ENCODE measurements at regions not wholly inside any gene's neighbourhood (a gene's known extent, or its start where the extent isn't known, plus 50 kb on each side); places are given as distances from the start of the nearest gene placed in this dataset.

- intact Hi-C loops (cut with DNase I): no loop called here
- TF ChIP-seq CTCF (IDR thresholded peaks at IDR 0.05): no peak
- Histone ChIP-seq H3K36me3 (no peaks in the 10 kb centered on the region), H3K4me1 (no peaks in the 10 kb centered on the region), H3K27me3 (ENCODE audit: low read depth) (no peaks in the 10 kb centered on the region), H3K27ac (no peak overlapping the region), H3K4me3 (no peak overlapping the region), H3K9me3 (no peaks in the 10 kb centered on the region)
- DNase-seq (no peak), ATAC-seq (no peak)
Measured at GRCh38 chr5:6194906-6195612, 183.3 kb downstream of the MED10 start.

DNA sequence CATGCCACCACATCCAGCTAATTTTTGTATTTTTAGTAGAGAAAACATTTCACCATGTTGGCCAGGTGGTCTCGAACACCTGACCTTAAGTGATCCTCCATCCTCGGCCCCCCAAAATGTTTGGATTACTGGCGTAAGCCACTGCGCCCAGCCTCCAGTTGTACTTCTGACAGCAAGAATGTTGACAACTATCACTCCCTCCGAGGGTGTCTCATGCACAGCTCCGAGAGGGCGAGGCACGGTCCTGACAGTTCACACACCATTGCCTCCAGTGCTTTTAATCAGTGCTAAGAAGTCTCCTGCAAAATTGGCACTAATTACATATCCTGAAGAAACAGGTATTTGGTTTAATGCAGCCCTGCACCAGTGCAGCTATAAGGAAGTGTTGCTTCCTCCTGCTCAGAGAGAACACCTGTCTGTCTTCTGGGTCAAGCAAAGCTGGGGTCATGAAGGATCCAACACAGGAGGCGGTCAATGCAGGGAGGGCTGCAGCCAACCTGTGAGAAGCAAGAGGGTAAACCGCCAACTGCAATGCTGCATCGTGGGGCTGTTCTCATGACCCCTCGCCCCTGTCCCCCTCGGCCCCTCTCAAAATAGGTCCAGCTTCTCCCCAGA is 184.0 kb downstream of the MED10 start:
- ATAC-seq (no peak), DNase-seq (no peak)
- no peak for TF ChIP-seq CTCF (IDR thresholded peaks at IDR 0.05)

DNA sequence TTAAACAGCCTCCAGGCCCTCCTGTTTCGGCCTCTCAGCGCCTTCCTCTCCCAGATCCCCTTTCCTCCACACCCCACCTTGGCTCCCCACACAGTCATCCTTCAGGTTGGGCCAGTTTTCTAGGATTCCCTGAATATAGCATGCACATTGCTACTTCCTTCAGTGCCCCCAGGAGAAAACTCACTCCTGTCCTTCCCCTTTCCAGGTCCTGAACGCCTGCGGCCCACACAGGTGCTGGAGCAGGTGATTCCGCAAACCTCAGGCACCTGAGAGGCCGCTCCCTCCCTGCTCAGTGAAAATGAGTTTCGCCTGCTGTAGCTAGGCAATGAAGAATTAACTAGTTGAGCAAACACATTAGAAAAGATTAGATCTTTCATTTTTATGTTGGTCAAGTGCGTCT is 185.0 kb downstream of the MED10 start:
- no peak for ATAC-seq
- H3K4me3 ChIP-seq: no peak overlapping the region
- intact Hi-C loops (cut with DNase I): no loop called here
- no peaks in the 10 kb centered on the region for H3K27me3 ChIP-seq (ENCODE audit: low read depth)
- no peak overlapping the region for H3K27ac ChIP-seq
- no peak for DNase-seq
- no peaks in the 10 kb centered on the region for H3K36me3 ChIP-seq
- no peaks in the 10 kb centered on the region for H3K9me3 ChIP-seq
- H3K4me1 ChIP-seq: no peaks in the 10 kb centered on the region
- no peak for TF ChIP-seq CTCF (IDR thresholded peaks at IDR 0.05)

More for the DNA sequence above, 184.0 kb downstream of the MED10 start:
- H3K4me1 ChIP-seq: no peaks in the 10 kb centered on the region
- no peaks in the 10 kb centered on the region for H3K9me3 ChIP-seq
- H3K27me3 ChIP-seq (ENCODE audit: low read depth): no peaks in the 10 kb centered on the region
- H3K27ac ChIP-seq: no peak overlapping the region
- intact Hi-C loops (cut with DNase I): no loop called here
- no peaks in the 10 kb centered on the region for H3K36me3 ChIP-seq
- no peak overlapping the region for H3K4me3 ChIP-seq

- ATAC-seq (no peak), DNase-seq (no peak)
- intact Hi-C loops (cut with DNase I): no loop called here
- no peak overlapping the region for H3K27ac ChIP-seq
- no peak for TF ChIP-seq CTCF (IDR thresholded peaks at IDR 0.05)
- H3K27me3 ChIP-seq (ENCODE audit: low read depth): no peaks in the 10 kb centered on the region
- H3K4me1 ChIP-seq: no peaks in the 10 kb centered on the region
- no peaks in the 10 kb centered on the region for H3K36me3 ChIP-seq
- H3K4me3 ChIP-seq: no peak overlapping the region
- no peaks in the 10 kb centered on the region for H3K9me3 ChIP-seq
Measured at GRCh38 chr5:6190838-6191237, 187.5 kb downstream of the MED10 start.

- Histone ChIP-seq H3K36me3 (no peaks in the 10 kb centered on the region), H3K9me3 (no peaks in the 10 kb centered on the region), H3K4me1 (no peaks in the 10 kb centered on the region), H3K27me3 (ENCODE audit: low read depth) (no peaks in the 10 kb centered on the region), H3K27ac (no peak overlapping the region), H3K4me3 (no peak overlapping the region)
- no peak for TF ChIP-seq CTCF (IDR thresholded peaks at IDR 0.05)
- ATAC-seq: no peak
- intact Hi-C loops (cut with DNase I): no loop called here
- DNase-seq: no peak
Measured at GRCh38 chr5:6188976-6189375, 189.4 kb downstream of the MED10 start.

All from lower lobe of right lung (tissue), 2 donors.